Esophagus muscularis mucosa (tissue), 4 donors: ENCODE measurements at regions not wholly inside any gene's neighbourhood (a gene's known extent, or its start where the extent isn't known, plus 50 kb on each side); places are given as distances from the start of the nearest gene placed in this dataset.

Experiments
- EP300 ChIP-seq: sonication (generic); formaldehyde crosslinking; IDR thresholded peaks from one replicate; pipeline ENCODE4 v1.6.1; 2017; ENCODE audit warnings: antibody characterized with exemption
- POLR2A ChIP-seq: fragments of 450-650 bp; IDR thresholded peaks from one replicate; pipeline ENCODE4 v1.6.1; 2017; ENCODE audit warnings: antibody characterized with exemption, moderate library complexity, mild to moderate bottlenecking, low read depth
- POLR2AphosphoS5 ChIP-seq, 2 donors: sonication (generic); formaldehyde crosslinking; IDR thresholded peaks; one replicate each; pipeline ENCODE4 v1.6.1; 2017; ENCODE audit warnings: antibody characterized with exemption in 2 of 2
- TF ChIP-seq, protein P1 (sequence below), 3 experiments: fragments of 200-600 bp in 2 of 3; fragments of 450-650 bp in 1 of 3; sonication (generic) in 2 of 3; IDR thresholded peaks; one replicate each; pipeline ENCODE4 v1.5.1; 2017 to 2019; ENCODE audit warnings: antibody characterized with exemption in 3 of 3, mild to moderate bottlenecking in 2 of 3, moderate library complexity in 1 of 3

DNA sequence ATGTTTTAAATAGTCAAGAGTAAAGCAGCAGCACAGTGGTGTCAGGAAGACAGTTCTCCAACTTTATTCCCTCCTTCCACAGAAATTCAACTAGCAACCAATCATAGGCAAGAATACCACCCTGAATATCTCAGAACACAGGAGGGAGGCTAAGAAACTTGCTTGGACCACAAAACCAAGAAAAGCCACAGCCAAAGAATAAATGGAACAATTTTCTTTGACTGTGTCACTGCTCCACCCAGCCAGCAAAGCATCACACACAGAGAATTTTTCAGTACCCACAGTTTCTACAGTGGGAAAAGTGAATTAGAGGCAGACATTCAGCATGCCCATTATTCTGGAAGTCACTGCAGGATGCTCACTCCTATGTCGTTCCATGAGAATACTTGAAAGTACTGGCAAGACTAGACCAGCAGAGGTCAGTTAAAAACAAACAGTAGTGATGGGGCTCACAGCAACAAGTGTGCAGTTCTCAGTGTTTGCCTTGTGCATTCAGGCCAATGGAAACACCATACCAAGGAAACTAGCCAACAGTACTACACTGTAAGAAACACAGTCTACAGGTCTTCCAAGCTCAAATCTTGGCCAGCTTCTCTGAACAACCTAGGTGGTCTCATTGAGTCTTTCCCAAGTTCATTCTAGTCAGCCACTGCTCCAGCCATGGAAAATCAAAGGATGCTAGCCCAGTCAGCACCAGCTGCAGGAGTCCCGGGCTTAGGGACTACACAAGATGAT, 56.8 kb upstream of the FOXG1 start:
- TF ChIP-seq POLR2A (no peak), EP300 (no peak), POLR2AphosphoS5 (IDR thresholded peaks at IDR 0.05) (no peak)
- TF ChIP-seq, protein P1, sequence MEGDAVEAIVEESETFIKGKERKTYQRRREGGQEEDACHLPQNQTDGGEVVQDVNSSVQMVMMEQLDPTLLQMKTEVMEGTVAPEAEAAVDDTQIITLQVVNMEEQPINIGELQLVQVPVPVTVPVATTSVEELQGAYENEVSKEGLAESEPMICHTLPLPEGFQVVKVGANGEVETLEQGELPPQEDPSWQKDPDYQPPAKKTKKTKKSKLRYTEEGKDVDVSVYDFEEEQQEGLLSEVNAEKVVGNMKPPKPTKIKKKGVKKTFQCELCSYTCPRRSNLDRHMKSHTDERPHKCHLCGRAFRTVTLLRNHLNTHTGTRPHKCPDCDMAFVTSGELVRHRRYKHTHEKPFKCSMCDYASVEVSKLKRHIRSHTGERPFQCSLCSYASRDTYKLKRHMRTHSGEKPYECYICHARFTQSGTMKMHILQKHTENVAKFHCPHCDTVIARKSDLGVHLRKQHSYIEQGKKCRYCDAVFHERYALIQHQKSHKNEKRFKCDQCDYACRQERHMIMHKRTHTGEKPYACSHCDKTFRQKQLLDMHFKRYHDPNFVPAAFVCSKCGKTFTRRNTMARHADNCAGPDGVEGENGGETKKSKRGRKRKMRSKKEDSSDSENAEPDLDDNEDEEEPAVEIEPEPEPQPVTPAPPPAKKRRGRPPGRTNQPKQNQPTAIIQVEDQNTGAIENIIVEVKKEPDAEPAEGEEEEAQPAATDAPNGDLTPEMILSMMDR (IDR thresholded peaks at IDR 0.05), result no peak
